Keratinocyte (primary cell): ENCODE measurements at regions not wholly inside any gene's neighbourhood (a gene's known extent, or its start where the extent isn't known, plus 50 kb on each side); places are given as distances from the start of the nearest gene placed in this dataset.

Experiments used
- DNase-seq: peaks from one replicate; pipeline ENCODE4 v3.0.0-alpha.2; 2011; ENCODE audit warnings: low read depth, missing footprints, low spot score
- FAIRE-seq: peaks from 2 replicates; lab custom pipeline; 2011; peaks lifted over from hg19 to GRCh38; lab: Jason Lieb, UNC
- H2AFZ ChIP-seq: 2 replicates; pipeline ENCODE4 v1.6.0; 2012; ENCODE audit warnings: low read length, control low read depth, inconsistent platforms; ENCODE audit not compliant: control insufficient read depth
- H3K27ac ChIP-seq: 2 replicates; pipeline ENCODE4 v1.5.1; 2011; ENCODE audit warnings: low read length; ENCODE audit not compliant: control insufficient read depth, insufficient read depth
- H3K27me3 ChIP-seq: 3 replicates; pipeline ENCODE4 v1.6.0; 2011; ENCODE audit warnings: low read length; ENCODE audit not compliant: control insufficient read depth, insufficient read depth; ENCODE audit errors: extremely low read depth
- H3K36me3 ChIP-seq, 2 experiments: 2 replicates in 1 of 2; 3 replicates in 1 of 2; pipeline ENCODE4 v1.5.1; 2011; ENCODE audit warnings: low read length in 2 of 2, mild to moderate bottlenecking in 1 of 2; ENCODE audit not compliant: control insufficient read depth in 2 of 2, insufficient read depth in 2 of 2; ENCODE audit errors: extremely low read depth in 1 of 2
- H3K4me1 ChIP-seq: 3 replicates; pipeline ENCODE4 v1.5.1; 2011; ENCODE audit warnings: low read length; ENCODE audit not compliant: control insufficient read depth, insufficient read depth; ENCODE audit errors: extremely low read depth
- H3K4me2 ChIP-seq: 3 replicates; pipeline ENCODE4 v1.6.0; 2011; ENCODE audit warnings: low read depth, low read length; ENCODE audit not compliant: control insufficient read depth, insufficient read depth; ENCODE audit errors: extremely low read depth
- H3K4me3 ChIP-seq, 3 experiments: fragments of 200-600 bp in 1 of 3; sonication (generic) in 1 of 3; 2 replicates in 2 of 3; 3 replicates in 1 of 3; pipeline ENCODE4 v1.5.1; 2011 to 2016; ENCODE audit warnings: low read length in 3 of 3, mild to moderate bottlenecking in 3 of 3, control low read depth in 2 of 3, inconsistent platforms in 1 of 3, low read depth in 1 of 3, mixed read lengths in 1 of 3, mixed run types in 1 of 3, moderate library complexity in 1 of 3; ENCODE audit not compliant: control insufficient read depth in 2 of 3, insufficient read depth in 2 of 3; ENCODE audit errors: extremely low read depth in 1 of 3
- H3K79me2 ChIP-seq: 2 replicates; pipeline ENCODE4 v1.6.0; 2012; ENCODE audit warnings: low read length; ENCODE audit not compliant: control insufficient read depth, insufficient read depth
- H3K9ac ChIP-seq: 3 replicates; pipeline ENCODE4 v1.6.0; 2011; ENCODE audit warnings: low read length; ENCODE audit not compliant: control insufficient read depth, insufficient read depth; ENCODE audit errors: extremely low read depth
- H3K9me1 ChIP-seq: 3 replicates; pipeline ENCODE4 v1.6.0; 2011; ENCODE audit warnings: low read length; ENCODE audit not compliant: control insufficient read depth, insufficient read depth; ENCODE audit errors: extremely low read depth
- H3K9me3 ChIP-seq: 2 replicates; pipeline ENCODE4 v1.5.1; 2012; ENCODE audit warnings: low read depth, low read length; ENCODE audit not compliant: control insufficient read depth
- H4K20me1 ChIP-seq: 3 replicates; pipeline ENCODE4 v1.6.0; 2011; ENCODE audit warnings: low read length; ENCODE audit not compliant: control insufficient read depth, insufficient read depth; ENCODE audit errors: extremely low read depth
- EZH2 ChIP-seq: IDR thresholded peaks from one replicate; pipeline ENCODE4 v1.6.1; 2012; ENCODE audit warnings: inconsistent platforms, mild to moderate bottlenecking, low read length, moderate library complexity
- dilution Hi-C: fragments of 300-500 bp; cut with MboI; formaldehyde crosslinking; loops from one replicate; pipeline ENCODE4 v1.7.0; 2020; ENCODE audit warnings: low sequenced_read_pairs; ENCODE audit not compliant: extremely low pct_ligation_motif_present
- TF ChIP-seq, protein P1 (sequence below), 3 experiments: IDR thresholded peaks in 1 of 3; conservative IDR thresholded peaks in 1 of 3; optimal IDR thresholded peaks in 1 of 3; 2 replicates in 2 of 3; 3 replicates in 1 of 3; pipeline versions ENCODE3 to v1.5.1; 2011; ENCODE audit warnings: low read length in 3 of 3, mild to moderate bottlenecking in 3 of 3, moderate library complexity in 2 of 3, control low read depth in 1 of 3, inconsistent platforms in 1 of 3; ENCODE audit not compliant: insufficient read depth in 2 of 3; ENCODE audit errors: extremely low read depth in 1 of 3

DNA sequence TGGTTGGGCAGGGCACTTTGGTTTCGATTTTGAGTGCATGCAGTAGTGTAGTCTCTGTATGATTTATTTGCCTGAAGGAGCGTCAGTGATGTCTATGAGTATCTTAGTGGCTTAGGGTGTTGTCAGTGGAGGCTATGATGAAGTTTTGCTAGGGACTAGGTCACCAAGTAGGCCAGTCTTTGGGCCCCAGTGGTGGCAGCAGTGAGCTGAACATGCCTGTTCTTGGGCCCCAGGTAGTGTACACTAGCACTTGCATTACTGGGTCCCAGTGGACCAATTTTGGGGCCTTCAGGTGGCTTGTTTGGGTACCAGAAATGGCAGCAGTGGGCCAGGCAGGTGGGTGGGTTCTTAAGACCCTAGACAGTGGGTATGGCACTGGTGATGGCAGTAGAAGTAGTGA is 598.7 kb upstream of the SPRY2 start:
- no peak overlapping the region for H2AFZ ChIP-seq
- no peak overlapping the region for H3K4me3 ChIP-seq
- no peaks in the 10 kb centered on the region for H3K79me2 ChIP-seq
- H4K20me1 ChIP-seq: no peaks in the 10 kb centered on the region
- no peaks in the 10 kb centered on the region for H3K36me3 ChIP-seq
- FAIRE-seq (no peak), DNase-seq (no peak)
- dilution Hi-C loops: no loop called here
- no peak overlapping the region for H3K4me2 ChIP-seq
- H3K9me1 ChIP-seq: no peaks in the 10 kb centered on the region
- H3K4me1 ChIP-seq: no peaks in the 10 kb centered on the region
- no peaks in the 10 kb centered on the region for H3K27me3 ChIP-seq
- H3K27ac ChIP-seq: no peak overlapping the region
- no peak for TF ChIP-seq EZH2
- TF ChIP-seq, protein P1, sequence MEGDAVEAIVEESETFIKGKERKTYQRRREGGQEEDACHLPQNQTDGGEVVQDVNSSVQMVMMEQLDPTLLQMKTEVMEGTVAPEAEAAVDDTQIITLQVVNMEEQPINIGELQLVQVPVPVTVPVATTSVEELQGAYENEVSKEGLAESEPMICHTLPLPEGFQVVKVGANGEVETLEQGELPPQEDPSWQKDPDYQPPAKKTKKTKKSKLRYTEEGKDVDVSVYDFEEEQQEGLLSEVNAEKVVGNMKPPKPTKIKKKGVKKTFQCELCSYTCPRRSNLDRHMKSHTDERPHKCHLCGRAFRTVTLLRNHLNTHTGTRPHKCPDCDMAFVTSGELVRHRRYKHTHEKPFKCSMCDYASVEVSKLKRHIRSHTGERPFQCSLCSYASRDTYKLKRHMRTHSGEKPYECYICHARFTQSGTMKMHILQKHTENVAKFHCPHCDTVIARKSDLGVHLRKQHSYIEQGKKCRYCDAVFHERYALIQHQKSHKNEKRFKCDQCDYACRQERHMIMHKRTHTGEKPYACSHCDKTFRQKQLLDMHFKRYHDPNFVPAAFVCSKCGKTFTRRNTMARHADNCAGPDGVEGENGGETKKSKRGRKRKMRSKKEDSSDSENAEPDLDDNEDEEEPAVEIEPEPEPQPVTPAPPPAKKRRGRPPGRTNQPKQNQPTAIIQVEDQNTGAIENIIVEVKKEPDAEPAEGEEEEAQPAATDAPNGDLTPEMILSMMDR (optimal IDR thresholded peaks at IDR 0.05 in 1 of 3, IDR thresholded peaks at IDR 0.05 in 1 of 3, conservative IDR thresholded peaks at IDR 0.05 in 1 of 3; ENCODE audit: extremely low read depth in 1 of 3, insufficient read depth in 2 of 3, low read length in 3 of 3): no peak
- no peaks in the 10 kb centered on the region for H3K9me3 ChIP-seq
- H3K9ac ChIP-seq: no peak overlapping the region

DNA sequence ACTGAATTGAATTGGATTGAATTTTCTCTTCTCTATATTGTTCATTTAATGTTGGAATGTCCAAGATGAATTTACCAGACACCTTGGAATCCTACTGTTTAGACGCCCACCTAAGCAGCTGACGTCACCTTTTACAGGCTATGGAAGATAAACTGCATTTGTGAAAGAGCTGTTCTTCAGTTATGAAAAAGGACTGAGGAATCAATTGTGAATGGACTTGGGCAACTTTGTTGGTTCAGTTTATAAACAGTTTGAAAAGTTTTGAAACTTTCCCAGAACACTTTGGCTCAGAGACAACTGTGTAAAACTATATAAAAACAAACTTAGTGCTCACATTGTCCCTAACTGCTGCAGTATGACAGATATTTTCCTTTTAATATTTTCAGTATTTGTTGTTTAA is 590.8 kb upstream of the SPRY2 start:
- H4K20me1 ChIP-seq: no peaks in the 10 kb centered on the region
- FAIRE-seq (no peak), DNase-seq (no peak)
- no peak overlapping the region for H2AFZ ChIP-seq
- no peak overlapping the region for H3K9ac ChIP-seq
- no peaks in the 10 kb centered on the region for H3K36me3 ChIP-seq
- dilution Hi-C loops: no loop called here
- no peaks in the 10 kb centered on the region for H3K9me1 ChIP-seq
- no peak for TF ChIP-seq EZH2
- TF ChIP-seq, protein P1 (optimal IDR thresholded peaks at IDR 0.05 in 1 of 3, IDR thresholded peaks at IDR 0.05 in 1 of 3, conservative IDR thresholded peaks at IDR 0.05 in 1 of 3; ENCODE audit: extremely low read depth in 1 of 3, insufficient read depth in 2 of 3, low read length in 3 of 3): no peak
- no peak overlapping the region for H3K4me2 ChIP-seq
- H3K79me2 ChIP-seq: no peaks in the 10 kb centered on the region
- H3K27ac ChIP-seq: no peak overlapping the region
- H3K4me1 ChIP-seq: no peaks in the 10 kb centered on the region
- no peaks in the 10 kb centered on the region for H3K27me3 ChIP-seq
- no peak overlapping the region for H3K4me3 ChIP-seq
- H3K9me3 ChIP-seq: no peaks in the 10 kb centered on the region
